PC-3 (cell line): ENCODE measurements at regions not wholly inside any gene's neighbourhood (a gene's known extent, or its start where the extent isn't known, plus 50 kb on each side); places are given as distances from the start of the nearest gene placed in this dataset.
A peak's percentile ranks its signal among the peaks of the same experiment; 100 is the strongest.

Experiments used
- ATAC-seq: fragments of 200-7000 bp; cut with Tn5 transposase; 2 replicates; pipeline ENCODE4 v1.9.1; 2020; ENCODE audit warnings: mild to moderate bottlenecking, moderate library complexity
- BruUV-seq: library from RNA; stranded (reverse); fragments of 400-500 nt; replicated peaks from 2 replicates; lab custom pipeline; 2021; lab: Mats Ljungman, UMichigan
- CTCF ChIA-PET: fragments of 300-600 bp; sonication (Branson Sonifier 250); formaldehyde crosslinking; loops from one replicate; lab custom pipeline; 2022; ENCODE audit warnings: antibody characterized with exemption; lab: Charles Lee
- POLR2A ChIA-PET: fragments of 300-600 bp; sonication (Branson Sonifier 250); formaldehyde crosslinking; loops from one replicate; lab custom pipeline; 2022; ENCODE audit warnings: antibody characterized with exemption; ENCODE audit not compliant: unreplicated experiment; lab: Charles Lee
- DNase-seq: peaks from one replicate; pipeline ENCODE4 v3.0.0-alpha.2; 2015
- H2AFZ ChIP-seq: fragments of 300-600 bp; sonication (generic); 2 replicates; pipeline ENCODE4 v1.6.0; 2016; ENCODE audit warnings: antibody characterized with exemption, low read length
- H3F3A ChIP-seq: fragments of 300-600 bp; sonication (generic); one replicate; pipeline ENCODE4 v1.6.0; 2017; ENCODE audit warnings: antibody characterized with exemption, low read length, control low read depth, mild to moderate bottlenecking; ENCODE audit not compliant: unreplicated experiment
- H3K27ac ChIP-seq: fragments of 300-600 bp; sonication (generic); 2 replicates; pipeline ENCODE4 v1.5.1; 2016; ENCODE audit warnings: mild to moderate bottlenecking, low read length
- H3K27me3 ChIP-seq: fragments of 300-600 bp; sonication (generic); 2 replicates; pipeline ENCODE4 v1.6.1; 2016; ENCODE audit warnings: low read length, mixed read lengths
- H3K36me3 ChIP-seq: fragments of 300-600 bp; sonication (generic); 2 replicates; pipeline ENCODE4 v1.6.1; 2016; ENCODE audit warnings: low read depth, mixed run types, low read length, mixed read lengths
- H3K4me1 ChIP-seq: fragments of 300-600 bp; sonication (generic); 2 replicates; pipeline ENCODE4 v1.5.1; 2016; ENCODE audit warnings: low read length; ENCODE audit not compliant: insufficient read depth
- H3K4me2 ChIP-seq: fragments of 300-600 bp; sonication (generic); 2 replicates; pipeline ENCODE4 v1.6.0; 2016; ENCODE audit warnings: low read length
- H3K4me3 ChIP-seq: fragments of 300-600 bp; sonication (generic); 2 replicates; pipeline ENCODE4 v1.5.1; 2016; ENCODE audit warnings: mild to moderate bottlenecking, low read length, mixed read lengths
- H3K79me2 ChIP-seq: fragments of 300-600 bp; sonication (generic); 2 replicates; pipeline ENCODE4 v1.6.1; 2017; ENCODE audit warnings: low read length, mixed read lengths
- H3K9ac ChIP-seq: fragments of 300-600 bp; sonication (generic); 2 replicates; pipeline ENCODE4 v1.6.0; 2016; ENCODE audit warnings: mild to moderate bottlenecking, low read length
- H3K9me2 ChIP-seq: fragments of 300-600 bp; sonication (generic); replicated peaks from 2 replicates; pipeline ENCODE4 v1.6.1; 2016; ENCODE audit warnings: mixed run types, low read length, mixed read lengths
- H3K9me3 ChIP-seq: fragments of 300-600 bp; sonication (generic); 2 replicates; pipeline ENCODE4 v1.6.1; 2016; ENCODE audit warnings: low read length, mixed read lengths
- H4K20me1 ChIP-seq: fragments of 300-600 bp; sonication (generic); 2 replicates; pipeline ENCODE4 v1.6.1; 2016; ENCODE audit warnings: low read length, mixed read lengths
- CTCF ChIP-seq: fragments of 300-600 bp; sonication (generic); conservative IDR thresholded peaks from 2 replicates; pipeline ENCODE4 v1.5.1; 2017; ENCODE audit warnings: antibody characterized with exemption, low read depth, mild to moderate bottlenecking, low read length
- EZH2 ChIP-seq: fragments of 300-600 bp; sonication (generic); IDR thresholded peaks from one replicate; pipeline ENCODE4 v1.6.1; 2017; ENCODE audit warnings: antibody characterized with exemption, mild to moderate bottlenecking, low read length; ENCODE audit not compliant: unreplicated experiment
- EZH2phosphoT487 ChIP-seq: fragments of 300-600 bp; sonication (generic); IDR thresholded peaks from 2 replicates; pipeline ENCODE4 v1.6.1; 2018; ENCODE audit warnings: mild to moderate bottlenecking, antibody characterized with exemption, low read length, borderline replicate concordance
- intact Hi-C: fragments of 100-400 bp; cut with micrococcal nuclease; formaldehyde crosslinking; loops from 2 replicates; pipeline ENCODE4 v1.9.0; 2023

- Histone ChIP-seq H3K79me2 (no peaks in the 10 kb centered on the region), H2AFZ (no peak overlapping the region), H3K27ac (no peak overlapping the region), H3K4me1 (peaks cover 32% of the 10 kb centered on the region), H3K9me2 (no peaks in the 10 kb centered on the region), H3K4me3 (no peak overlapping the region), H3K9ac (no peak overlapping the region), H3K36me3 (no peaks in the 10 kb centered on the region), H3K27me3 (no peaks in the 10 kb centered on the region), H3K4me2 (no peak overlapping the region), H3F3A (no peaks in the 10 kb centered on the region), H3K9me3 (no peaks in the 10 kb centered on the region), H4K20me1 (no peaks in the 10 kb centered on the region)
- intact Hi-C loops = no loop called here
- no peak for TF ChIP-seq CTCF
- TF ChIP-seq EZH2 = no peak
- TF ChIP-seq EZH2phosphoT487 = no peak
- ChIA-PET CTCF (no interaction called here), POLR2A (interaction anchor here (0.6 kb wide), 1 partner anchor 149 kb away, joined by 4 read pairs; no protein-coding TSS in a partner anchor)
- no peak for DNase-seq
- BruUV-seq = no TSS peak
- ATAC-seq = no peak
Observed at GRCh38 chr3:187805774-187806173, 60.5 kb upstream of the BCL6 start.

- no TSS peak for BruUV-seq
- no peaks in the 10 kb centered on the region for H3K36me3 ChIP-seq
- no peaks in the 10 kb centered on the region for H3K27me3 ChIP-seq
- no peak overlapping the region for H3K27ac ChIP-seq
- H3K9me3 ChIP-seq = no peaks in the 10 kb centered on the region
- H3F3A ChIP-seq = no peaks in the 10 kb centered on the region
- no peaks in the 10 kb centered on the region for H3K9me2 ChIP-seq
- H3K9ac ChIP-seq = no peak overlapping the region
- intact Hi-C loops = no loop called here
- TF ChIP-seq CTCF (no peak), EZH2 (no peak), EZH2phosphoT487 (no peak)
- H3K79me2 ChIP-seq = no peaks in the 10 kb centered on the region
- H2AFZ ChIP-seq = no peak overlapping the region
- H4K20me1 ChIP-seq = no peaks in the 10 kb centered on the region
- DNase-seq = peak; percentile 43
- CTCF ChIA-PET = interaction anchor here (0.5 kb wide), 1 partner anchor 330 kb away, joined by 3 read pairs; no protein-coding TSS in a partner anchor
- peaks cover 40% of the 10 kb centered on the region for H3K4me1 ChIP-seq
- POLR2A ChIA-PET = interaction anchor here (0.6 kb wide), 1 partner anchor 62 kb away, joined by 5 read pairs; the partner anchor contains the start of gene BCL6
- no peak overlapping the region for H3K4me3 ChIP-seq
- H3K4me2 ChIP-seq = no peak overlapping the region
- ATAC-seq = 0 out of 2 replicates have a peak, but pooled peaks have one; percentile 2
Observed at GRCh38 chr3:187807086-187807862, 62.0 kb upstream of the BCL6 start.

- no peak for TF ChIP-seq CTCF
- TF ChIP-seq EZH2 = no peak
- no peak for TF ChIP-seq EZH2phosphoT487
- H3F3A ChIP-seq = no peaks in the 10 kb centered on the region
- ATAC-seq (peak; percentile 20), DNase-seq (peak; percentile 44)
- no peaks in the 10 kb centered on the region for H3K79me2 ChIP-seq
- H3K4me3 ChIP-seq = peak overlapping the region; percentile 59
- POLR2A ChIA-PET = interaction anchor here (0.5 to 1.1 kb wide), 2 partner anchors 63 to 1139 kb away, joined by 3 read pairs; no protein-coding TSS in a partner anchor
- H3K36me3 ChIP-seq = no peaks in the 10 kb centered on the region
- intact Hi-C loops = no loop called here
- H3K9me3 ChIP-seq = no peaks in the 10 kb centered on the region
- CTCF ChIA-PET = interaction anchor here (0.5 to 1.5 kb wide), 3 partner anchors 58 to 67 kb away, joined by 3 to 4 read pairs (median 3); no protein-coding TSS in a partner anchor
- TSS peak; percentile 73 for BruUV-seq
- H3K4me2 ChIP-seq = peak overlapping the region; percentile 76
- H3K27ac ChIP-seq = peak overlapping the region; percentile 74
- H2AFZ ChIP-seq = peak overlapping the region; percentile 64
- no peaks in the 10 kb centered on the region for H3K27me3 ChIP-seq
- no peaks in the 10 kb centered on the region for H4K20me1 ChIP-seq
- peak overlapping the region; percentile 13; the same call in 1 of the 2 replicates for H3K9ac ChIP-seq
- H3K9me2 ChIP-seq = no peaks in the 10 kb centered on the region
- H3K4me1 ChIP-seq = peaks cover 40% of the 10 kb centered on the region
Observed at GRCh38 chr3:187808527-187808895, 63.2 kb upstream of the BCL6 start.
